OCI-LY3 (cell line): ENCODE measurements at regions not wholly inside any gene's neighbourhood (a gene's known extent, or its start where the extent isn't known, plus 50 kb on each side); places are given as distances from the start of the nearest gene placed in this dataset.

ENCODE experiments used
- CTCF ChIP-seq: fragments of 200-600, 300-600 bp; sonication (generic); IDR thresholded peaks from 2 replicates; pipeline ENCODE4 v1.5.1; 2014; ENCODE audit warnings: antibody characterized with exemption, low read length, low read depth
- EZH2phosphoT487 ChIP-seq: fragments of 200-600 bp; shearing (Covaris generic); IDR thresholded peaks from 2 replicates; pipeline ENCODE4 v1.6.1; 2018; ENCODE audit warnings: antibody characterized with exemption, mixed run types, low read depth

- no peak for TF ChIP-seq CTCF
- no peak for TF ChIP-seq EZH2phosphoT487
Measured at GRCh38 chr15:55016225-55016624, 180.5 kb downstream of the RSL24D1 start.
